GM21825 (cell line): ENCODE measurements at regions not wholly inside any gene's neighbourhood (a gene's known extent, or its start where the extent isn't known, plus 50 kb on each side); places are given as distances from the start of the nearest gene placed in this dataset.

Experiments used
- ATAC-seq: cut with Tn5 transposase; IDR thresholded peaks from one replicate; pipeline ENCODE4 v1.9.1; 2021; ENCODE audit warnings: mild to moderate bottlenecking, moderate library complexity; ENCODE audit not compliant: unreplicated experiment

- ATAC-seq, result no peak
Measured at GRCh38 chr1:29437946-29438345, 201.6 kb downstream of the PTPRU start.

- no peak for ATAC-seq
Measured at GRCh38 chr1:29436181-29436785, 200.0 kb downstream of the PTPRU start.

- ATAC-seq, result no peak
Measured at GRCh38 chr1:29433830-29434229, 197.5 kb downstream of the PTPRU start.

GRCh38 chr1:29431138-29431537, 194.8 kb downstream of the PTPRU start:
- no peak for ATAC-seq

- no peak for ATAC-seq
Measured at GRCh38 chr1:29429656-29430055, 193.3 kb downstream of the PTPRU start.

- no peak for ATAC-seq
Measured at GRCh38 chr1:29428997-29429396, 192.7 kb downstream of the PTPRU start.

- ATAC-seq, result no peak
Measured at GRCh38 chr1:29428280-29428615, 191.9 kb downstream of the PTPRU start.

GRCh38 chr1:29427614-29428279, 191.4 kb downstream of the PTPRU start:
- ATAC-seq, result no peak

GRCh38 chr1:29426701-29427279, 190.5 kb downstream of the PTPRU start:
- no peak for ATAC-seq

- no peak for ATAC-seq
Measured at GRCh38 chr1:29425631-29426030, 189.3 kb downstream of the PTPRU start.

GRCh38 chr1:29424266-29424665, 187.9 kb downstream of the PTPRU start:
- ATAC-seq, result no peak

GRCh38 chr1:29420202-29420601, 183.9 kb downstream of the PTPRU start:
- ATAC-seq, result no peak

GRCh38 chr1:29417971-29418370, 181.6 kb downstream of the PTPRU start:
- no peak for ATAC-seq

GRCh38 chr1:29417147-29417858, 181.0 kb downstream of the PTPRU start:
- no peak for ATAC-seq

- ATAC-seq, result no peak
Measured at GRCh38 chr1:29416267-29417146, 180.2 kb downstream of the PTPRU start.

- no peak for ATAC-seq
Measured at GRCh38 chr1:29415861-29416260, 179.5 kb downstream of the PTPRU start.

GRCh38 chr1:29415156-29415830, 179.0 kb downstream of the PTPRU start:
- no peak for ATAC-seq

- ATAC-seq, result no peak
Measured at GRCh38 chr1:29414086-29414485, 177.8 kb downstream of the PTPRU start.

- ATAC-seq, result no peak
Measured at GRCh38 chr1:29413661-29414060, 177.3 kb downstream of the PTPRU start.

- no peak for ATAC-seq
Measured at GRCh38 chr1:29412591-29412990, 176.3 kb downstream of the PTPRU start.
